HL-60/S4 (cell line): ENCODE measurements at regions not wholly inside any gene's neighbourhood (a gene's known extent, or its start where the extent isn't known, plus 50 kb on each side); places are given as distances from the start of the nearest gene placed in this dataset.

Experiments used
- in situ Hi-C: fragments of 300-500 bp; cut with MboI; formaldehyde crosslinking; loops from 2 replicates; pipeline ENCODE4 v1.14.3; 2022; ENCODE audit warnings: low sequenced_read_pairs

GRCh38 chr16:50425648-50426047, 56.9 kb upstream of the BRD7 start:
- in situ Hi-C loops: no loop called here

DNA sequence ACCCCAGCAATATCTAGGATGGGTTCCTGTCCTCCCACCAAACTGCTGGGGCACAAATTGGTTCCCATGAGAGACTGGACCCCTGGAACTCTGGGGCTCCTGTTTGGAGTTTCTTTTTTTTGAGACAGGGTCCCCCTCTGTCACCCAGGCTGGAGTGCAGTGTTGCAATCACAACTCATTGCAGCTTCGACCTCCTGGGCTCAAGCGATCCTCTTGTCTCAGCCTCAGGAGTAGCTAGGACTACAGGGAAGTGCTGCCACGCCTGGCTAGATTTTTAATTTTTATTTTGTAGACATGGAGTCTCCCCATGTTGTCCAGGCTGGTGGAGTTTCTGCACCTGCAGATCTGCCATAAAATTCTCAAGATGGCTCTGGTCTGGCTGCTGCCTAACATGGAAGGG, 56.3 kb upstream of the BRD7 start:
- in situ Hi-C loops: no loop called here

DNA sequence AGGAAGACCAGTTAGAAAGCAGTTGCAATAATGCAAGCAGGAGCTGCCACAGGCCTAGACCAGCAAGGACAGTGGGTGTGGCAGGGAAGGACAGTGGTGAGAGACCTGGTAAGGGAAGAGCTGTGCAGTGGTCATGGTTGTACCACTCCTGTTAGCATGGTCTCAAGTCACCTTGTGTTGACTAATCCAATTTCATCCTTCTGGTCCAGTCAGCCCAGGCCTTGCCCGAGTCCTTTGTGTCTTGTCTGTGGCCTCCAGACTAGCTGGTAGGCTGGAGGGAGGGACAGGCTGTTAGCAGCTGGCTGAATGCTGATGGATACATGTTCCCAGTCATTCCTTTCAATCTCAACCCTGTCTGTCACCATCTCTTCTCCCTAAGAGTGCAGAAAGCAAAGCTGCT, 54.1 kb upstream of the BRD7 start:
- in situ Hi-C loops: no loop called here

DNA sequence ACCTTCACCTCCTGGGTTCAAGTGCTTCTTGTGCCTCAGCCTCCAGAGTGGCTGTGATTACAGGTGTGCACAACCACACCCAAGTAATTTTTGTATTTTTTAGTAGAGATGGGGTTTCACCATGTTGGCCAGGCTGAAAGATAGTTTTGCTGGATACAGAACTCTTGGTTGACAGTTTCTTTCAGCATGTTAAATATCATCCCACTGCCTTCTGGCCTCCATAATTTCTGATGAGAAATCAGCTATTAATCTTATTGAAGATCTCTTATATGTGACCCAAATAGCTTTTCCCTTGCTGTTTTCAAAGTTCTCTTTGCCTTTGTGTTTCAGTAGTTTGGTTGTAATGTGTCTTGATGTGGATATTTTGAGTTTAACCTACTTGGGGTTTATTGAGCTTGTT, 50.3 kb upstream of the BRD7 start:
- in situ Hi-C loops: no loop called here
